ENCODE measurements at regions not wholly inside any gene's neighbourhood (a gene's known extent, or its start where the extent isn't known, plus 50 kb on each side); places are given as distances from the start of the nearest gene placed in this dataset.

- no peak for TF ChIP-seq CTCF (conservative IDR thresholded peaks at IDR 0.05; ENCODE audit: control insufficient read depth, insufficient read depth, low read depth, low read length)
- no peak for DNase-seq (ENCODE audit: low read depth)
- H3K4me3 ChIP-seq (ENCODE audit: control insufficient read depth, low read depth, low read length): no peak overlapping the region
Measured at GRCh38 chr17:11086646-11087340, 154.2 kb upstream of the SHISA6 start.

GRCh38 chr17:11082559-11082958 is 158.5 kb upstream of the SHISA6 start:
- TF ChIP-seq CTCF (conservative IDR thresholded peaks at IDR 0.05; ENCODE audit: control insufficient read depth, insufficient read depth, low read depth, low read length): no peak
- DNase-seq (ENCODE audit: low read depth): no peak
- no peak overlapping the region for H3K4me3 ChIP-seq (ENCODE audit: control insufficient read depth, low read depth, low read length)

- TF ChIP-seq CTCF (conservative IDR thresholded peaks at IDR 0.05; ENCODE audit: control insufficient read depth, insufficient read depth, low read depth, low read length): no peak
- no peak overlapping the region for H3K4me3 ChIP-seq (ENCODE audit: control insufficient read depth, low read depth, low read length)
- no peak for DNase-seq (ENCODE audit: low read depth)
Measured at GRCh38 chr17:11081342-11081741, 159.7 kb upstream of the SHISA6 start.

GRCh38 chr17:11077673-11078072 is 163.3 kb upstream of the SHISA6 start:
- DNase-seq (ENCODE audit: low read depth): no peak
- no peak overlapping the region for H3K4me3 ChIP-seq (ENCODE audit: control insufficient read depth, low read depth, low read length)
- no peak for TF ChIP-seq CTCF (conservative IDR thresholded peaks at IDR 0.05; ENCODE audit: control insufficient read depth, insufficient read depth, low read depth, low read length)

GRCh38 chr17:11074451-11074850 is 166.6 kb upstream of the SHISA6 start:
- no peak for DNase-seq (ENCODE audit: low read depth)
- no peak overlapping the region for H3K4me3 ChIP-seq (ENCODE audit: control insufficient read depth, low read depth, low read length)
- TF ChIP-seq CTCF (conservative IDR thresholded peaks at IDR 0.05; ENCODE audit: control insufficient read depth, insufficient read depth, low read depth, low read length): no peak

GRCh38 chr17:11056926-11057325 is 184.1 kb upstream of the SHISA6 start:
- no peak for TF ChIP-seq CTCF (conservative IDR thresholded peaks at IDR 0.05; ENCODE audit: control insufficient read depth, insufficient read depth, low read depth, low read length)
- H3K4me3 ChIP-seq (ENCODE audit: control insufficient read depth, low read depth, low read length): no peak overlapping the region
- DNase-seq (ENCODE audit: low read depth): no peak

GRCh38 chr17:11053846-11054245 is 187.2 kb upstream of the SHISA6 start:
- DNase-seq (ENCODE audit: low read depth): no peak
- no peak overlapping the region for H3K4me3 ChIP-seq (ENCODE audit: control insufficient read depth, low read depth, low read length)
- no peak for TF ChIP-seq CTCF (conservative IDR thresholded peaks at IDR 0.05; ENCODE audit: control insufficient read depth, insufficient read depth, low read depth, low read length)

Measured in fibroblast of mammary gland (primary cell).